ENCODE measurements at regions not wholly inside any gene's neighbourhood (a gene's known extent, or its start where the extent isn't known, plus 50 kb on each side); places are given as distances from the start of the nearest gene placed in this dataset.
"Not testable (repeated sequence)": the region's sequence is repeated elsewhere in the genome, so short reads cannot be mapped to it uniquely, and the experiment has no call there.

DNA sequence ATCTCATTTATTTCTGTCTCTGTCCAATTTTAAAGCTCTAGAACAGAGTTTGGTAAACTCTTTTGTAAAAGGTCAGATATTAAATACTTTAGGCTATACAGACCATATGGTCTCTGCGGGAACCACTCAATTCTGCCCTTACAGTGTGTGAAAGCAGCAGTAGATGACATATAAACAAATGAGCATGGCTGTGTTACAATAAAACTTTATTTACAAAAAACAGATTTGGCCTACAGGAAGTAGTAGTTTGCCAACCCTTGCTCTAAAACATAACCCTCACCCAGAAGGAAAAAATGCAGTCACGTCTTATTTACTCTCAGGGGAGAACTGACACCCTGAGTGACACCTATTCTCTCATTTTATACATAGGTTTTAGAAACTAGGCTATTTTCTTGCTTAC is 220.4 kb downstream of the DEPDC1B start:
- DNase-seq (no peak), ATAC-seq (no peak)
- TF ChIP-seq EZH2phosphoT487 (IDR thresholded peaks at IDR 0.05; ENCODE audit: borderline replicate concordance, low read length) (no peak), EZH2 (IDR thresholded peaks at IDR 0.05; ENCODE audit: low read length, unreplicated experiment) (no peak)
- TF ChIP-seq, protein P1, sequence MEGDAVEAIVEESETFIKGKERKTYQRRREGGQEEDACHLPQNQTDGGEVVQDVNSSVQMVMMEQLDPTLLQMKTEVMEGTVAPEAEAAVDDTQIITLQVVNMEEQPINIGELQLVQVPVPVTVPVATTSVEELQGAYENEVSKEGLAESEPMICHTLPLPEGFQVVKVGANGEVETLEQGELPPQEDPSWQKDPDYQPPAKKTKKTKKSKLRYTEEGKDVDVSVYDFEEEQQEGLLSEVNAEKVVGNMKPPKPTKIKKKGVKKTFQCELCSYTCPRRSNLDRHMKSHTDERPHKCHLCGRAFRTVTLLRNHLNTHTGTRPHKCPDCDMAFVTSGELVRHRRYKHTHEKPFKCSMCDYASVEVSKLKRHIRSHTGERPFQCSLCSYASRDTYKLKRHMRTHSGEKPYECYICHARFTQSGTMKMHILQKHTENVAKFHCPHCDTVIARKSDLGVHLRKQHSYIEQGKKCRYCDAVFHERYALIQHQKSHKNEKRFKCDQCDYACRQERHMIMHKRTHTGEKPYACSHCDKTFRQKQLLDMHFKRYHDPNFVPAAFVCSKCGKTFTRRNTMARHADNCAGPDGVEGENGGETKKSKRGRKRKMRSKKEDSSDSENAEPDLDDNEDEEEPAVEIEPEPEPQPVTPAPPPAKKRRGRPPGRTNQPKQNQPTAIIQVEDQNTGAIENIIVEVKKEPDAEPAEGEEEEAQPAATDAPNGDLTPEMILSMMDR (conservative IDR thresholded peaks at IDR 0.05; ENCODE audit: low read depth, low read length): no peak
- Histone ChIP-seq H3K79me2 (ENCODE audit: low read length) (no peaks in the 10 kb centered on the region), H3K27ac (ENCODE audit: low read length) (no peak overlapping the region), H3K36me3 (ENCODE audit: low read depth, low read length) (no peaks in the 10 kb centered on the region), H3F3A (ENCODE audit: low read length, unreplicated experiment) (no peaks in the 10 kb centered on the region), H3K9me3 (ENCODE audit: low read length) (no peaks in the 10 kb centered on the region), H3K4me3 (ENCODE audit: low read length) (no peak overlapping the region), H4K20me1 (ENCODE audit: low read length) (no peaks in the 10 kb centered on the region), H3K27me3 (ENCODE audit: low read length) (no peaks in the 10 kb centered on the region), H3K9ac (ENCODE audit: low read length) (no peak overlapping the region), H3K4me2 (ENCODE audit: low read length) (no peak overlapping the region), H3K9me2 (replicated peaks; ENCODE audit: low read length) (no peaks in the 10 kb centered on the region), H3K4me1 (ENCODE audit: insufficient read depth, low read length) (no peaks in the 10 kb centered on the region), H2AFZ (ENCODE audit: low read length) (no peak overlapping the region)
- no TSS peak for BruUV-seq (replicated peaks)
- ChIA-PET CTCF (no interaction called here), POLR2A (ENCODE audit: unreplicated experiment) (no interaction called here)
- intact Hi-C loops (cut with micrococcal nuclease): no loop called here

DNA sequence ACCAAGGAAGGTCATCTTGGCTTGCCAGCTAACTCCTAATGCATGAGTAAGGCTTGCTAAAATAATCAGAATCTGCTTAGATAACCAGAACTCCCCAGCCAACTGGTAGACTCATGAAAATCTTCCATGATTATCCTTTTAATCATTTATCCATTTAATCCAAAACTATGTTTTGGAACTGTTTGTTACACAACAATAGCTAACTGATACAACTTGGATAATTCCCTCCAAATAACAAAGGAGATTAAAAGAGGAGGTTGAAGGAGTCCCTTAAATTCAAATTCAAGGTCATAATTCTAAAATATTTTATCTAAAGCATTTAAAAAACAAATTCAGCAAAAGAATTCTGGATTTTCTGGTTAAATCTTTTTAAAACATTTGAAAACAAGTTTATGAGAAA is 222.1 kb downstream of the DEPDC1B start:
- no peak for DNase-seq
- Histone ChIP-seq H3K27ac (ENCODE audit: low read length) (no peak overlapping the region), H3K9me3 (ENCODE audit: low read length) (no peaks in the 10 kb centered on the region), H3K36me3 (ENCODE audit: low read depth, low read length) (no peaks in the 10 kb centered on the region), H3K27me3 (ENCODE audit: low read length) (no peaks in the 10 kb centered on the region), H3K4me1 (ENCODE audit: insufficient read depth, low read length) (no peaks in the 10 kb centered on the region), H3K9me2 (replicated peaks; ENCODE audit: low read length) (no peaks in the 10 kb centered on the region), H4K20me1 (ENCODE audit: low read length) (no peaks in the 10 kb centered on the region), H3F3A (ENCODE audit: low read length, unreplicated experiment) (no peaks in the 10 kb centered on the region), H3K9ac (ENCODE audit: low read length) (no peak overlapping the region), H3K4me2 (ENCODE audit: low read length) (no peak overlapping the region), H3K4me3 (ENCODE audit: low read length) (no peak overlapping the region), H3K79me2 (ENCODE audit: low read length) (no peaks in the 10 kb centered on the region), H2AFZ (ENCODE audit: low read length) (no peak overlapping the region)
- BruUV-seq (replicated peaks): no TSS peak
- ChIA-PET CTCF (no interaction called here), POLR2A (ENCODE audit: unreplicated experiment) (no interaction called here)
- intact Hi-C loops (cut with micrococcal nuclease): no loop called here
- ATAC-seq: no peak
- TF ChIP-seq, protein P1 (conservative IDR thresholded peaks at IDR 0.05; ENCODE audit: low read depth, low read length): no peak
- no peak for TF ChIP-seq EZH2phosphoT487 (IDR thresholded peaks at IDR 0.05; ENCODE audit: borderline replicate concordance, low read length)
- TF ChIP-seq EZH2 (IDR thresholded peaks at IDR 0.05; ENCODE audit: low read length, unreplicated experiment): no peak

DNA sequence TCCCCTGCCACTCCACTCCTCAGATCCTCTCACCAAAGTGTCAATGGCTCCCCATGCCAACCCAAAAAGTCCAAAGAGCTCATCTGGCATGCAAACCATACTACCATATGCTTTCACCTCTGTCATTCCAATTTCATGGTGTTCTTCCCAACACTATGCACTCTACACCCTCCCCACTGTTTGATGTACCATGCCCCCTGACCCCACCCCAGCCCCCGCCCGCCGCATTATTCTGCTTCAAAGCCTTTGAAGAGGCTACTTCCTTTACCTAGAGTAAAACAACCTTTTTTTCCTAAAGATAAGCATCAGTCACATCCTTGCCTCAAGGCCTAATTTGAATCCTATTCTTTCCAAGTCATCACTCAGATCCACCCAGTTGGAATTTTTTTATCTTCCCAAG is 226.3 kb downstream of the DEPDC1B start:
- ATAC-seq: no peak
- Histone ChIP-seq H3K9me2 (replicated peaks; ENCODE audit: low read length) (no peaks in the 10 kb centered on the region), H3K79me2 (ENCODE audit: low read length) (no peaks in the 10 kb centered on the region), H3K9ac (ENCODE audit: low read length) (no peak overlapping the region), H3F3A (ENCODE audit: low read length, unreplicated experiment) (no peaks in the 10 kb centered on the region), H4K20me1 (ENCODE audit: low read length) (no peaks in the 10 kb centered on the region), H3K36me3 (ENCODE audit: low read depth, low read length) (no peaks in the 10 kb centered on the region), H2AFZ (ENCODE audit: low read length) (no peak overlapping the region), H3K4me1 (ENCODE audit: insufficient read depth, low read length) (no peaks in the 10 kb centered on the region), H3K27ac (ENCODE audit: low read length) (no peak overlapping the region), H3K27me3 (ENCODE audit: low read length) (no peaks in the 10 kb centered on the region), H3K9me3 (ENCODE audit: low read length) (no peaks in the 10 kb centered on the region), H3K4me2 (ENCODE audit: low read length) (no peak overlapping the region), H3K4me3 (ENCODE audit: low read length) (no peak overlapping the region)
- TF ChIP-seq, protein P1 (conservative IDR thresholded peaks at IDR 0.05; ENCODE audit: low read depth, low read length): no peak
- TF ChIP-seq EZH2 (IDR thresholded peaks at IDR 0.05; ENCODE audit: low read length, unreplicated experiment): no peak
- no peak for TF ChIP-seq EZH2phosphoT487 (IDR thresholded peaks at IDR 0.05; ENCODE audit: borderline replicate concordance, low read length)
- ChIA-PET POLR2A (ENCODE audit: unreplicated experiment) (no interaction called here), CTCF (no interaction called here)
- BruUV-seq (replicated peaks): no TSS peak
- no peak for DNase-seq
- intact Hi-C loops (cut with micrococcal nuclease): no loop called here

DNA sequence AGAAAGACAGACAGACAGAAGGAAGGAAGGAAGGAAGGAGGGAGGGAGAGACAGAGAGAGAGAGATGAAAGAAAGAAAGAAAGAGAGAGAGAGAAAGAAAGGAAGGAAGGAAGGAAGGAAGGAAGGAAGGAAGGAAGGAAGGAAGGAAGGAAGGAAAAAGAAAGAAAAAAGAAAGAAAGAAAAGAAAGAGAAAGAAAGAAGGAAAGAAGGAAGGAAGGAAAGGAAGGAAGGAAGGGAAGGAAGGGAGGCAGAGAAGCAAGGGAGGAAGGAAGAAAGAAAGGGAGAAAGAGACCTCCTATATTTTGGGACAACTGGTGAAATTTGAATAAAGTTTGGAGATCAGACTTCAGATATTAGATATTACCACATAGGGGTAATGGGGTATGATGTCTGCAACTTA is 226.9 kb downstream of the DEPDC1B start:
- BruUV-seq (replicated peaks); H3K9me3 ChIP-seq (ENCODE audit: low read length); H3K27ac ChIP-seq (ENCODE audit: low read length); H3F3A ChIP-seq (ENCODE audit: low read length, unreplicated experiment); intact Hi-C loops (cut with micrococcal nuclease); ATAC-seq; DNase-seq; H3K9me2 ChIP-seq (replicated peaks; ENCODE audit: low read length); H3K9ac ChIP-seq (ENCODE audit: low read length); H4K20me1 ChIP-seq (ENCODE audit: low read length); POLR2A ChIA-PET (ENCODE audit: unreplicated experiment); CTCF ChIA-PET; H3K27me3 ChIP-seq (ENCODE audit: low read length); H3K4me1 ChIP-seq (ENCODE audit: insufficient read depth, low read length); H3K79me2 ChIP-seq (ENCODE audit: low read length); H3K36me3 ChIP-seq (ENCODE audit: low read depth, low read length); H3K4me2 ChIP-seq (ENCODE audit: low read length); H3K4me3 ChIP-seq (ENCODE audit: low read length); H2AFZ ChIP-seq (ENCODE audit: low read length): not testable (repeated sequence)
